Endothelial cell of umbilical vein (primary cell): ENCODE measurements at regions not wholly inside any gene's neighbourhood (a gene's known extent, or its start where the extent isn't known, plus 50 kb on each side); places are given as distances from the start of the nearest gene placed in this dataset.

Experiments
- BruUV-seq: library from RNA; stranded (reverse); fragments of 400-500 nt; replicated peaks from 2 replicates; lab custom pipeline; 2021; lab: Mats Ljungman, UMichigan
- CTCF ChIA-PET: fragments of 300-600, 350-600 bp; sonication (Branson Sonifier 250); formaldehyde crosslinking; loops from one replicate; lab custom pipeline; 2021; ENCODE audit warnings: antibody characterized with exemption, inconsistent platforms; lab: Charles Lee
- POLR2A ChIA-PET: fragments of 300-600, 350-600 bp; sonication (Branson Sonifier 250); formaldehyde crosslinking; loops from one replicate; lab custom pipeline; 2021; ENCODE audit warnings: antibody characterized with exemption, inconsistent platforms; lab: Charles Lee
- DNase-seq: peaks from one replicate; pipeline ENCODE4 v3.0.0-alpha.2; 2011; ENCODE audit warnings: low read depth, low spot score
- FAIRE-seq: peaks from 2 replicates; lab custom pipeline; 2011; peaks lifted over from hg19 to GRCh38; lab: Jason Lieb, UNC
- H2AFZ ChIP-seq: 2 replicates; pipeline ENCODE4 v1.6.0; 2012; ENCODE audit warnings: low read depth, low read length, control low read depth, inconsistent platforms
- H3K27ac ChIP-seq: 2 replicates; pipeline ENCODE4 v1.5.1; 2011; ENCODE audit warnings: low read depth, mild to moderate bottlenecking, control low read depth, low read length, moderate library complexity; ENCODE audit not compliant: insufficient read depth
- H3K27me3 ChIP-seq, 2 experiments: 2 replicates each; pipeline versions ENCODE4 v1.6.0 to v1.6.1; 2011; ENCODE audit warnings: low read length in 2 of 2, mixed read lengths in 1 of 2; ENCODE audit not compliant: control insufficient read depth in 2 of 2, insufficient read depth in 2 of 2
- H3K36me3 ChIP-seq, 2 experiments: 2 replicates in 1 of 2; 3 replicates in 1 of 2; pipeline ENCODE4 v1.5.1; 2011; ENCODE audit warnings: low read length in 2 of 2, mild to moderate bottlenecking in 1 of 2, moderate library complexity in 1 of 2; ENCODE audit not compliant: control insufficient read depth in 2 of 2, insufficient read depth in 2 of 2; ENCODE audit errors: extremely low read depth in 1 of 2
- H3K4me1 ChIP-seq: 3 replicates; pipeline ENCODE4 v1.5.1; 2011; ENCODE audit warnings: mild to moderate bottlenecking, low read length; ENCODE audit not compliant: control insufficient read depth, insufficient read depth; ENCODE audit errors: extremely low read depth
- H3K4me2 ChIP-seq: 2 replicates; pipeline ENCODE4 v1.6.1; 2011; ENCODE audit warnings: low read length, control low read depth, mixed read lengths; ENCODE audit not compliant: insufficient read depth
- H3K4me3 ChIP-seq, 3 experiments: fragments of 200-600 bp in 1 of 3; sonication (generic), shearing (Covaris generic) in 1 of 3; replicated peaks in 1 of 3; 2 replicates each; pipeline ENCODE4 v1.5.1; 2011 to 2016; ENCODE audit warnings: control low read depth in 3 of 3, low read length in 3 of 3, mild to moderate bottlenecking in 2 of 3, inconsistent platforms in 1 of 3, low read depth in 1 of 3, moderate library complexity in 1 of 3; ENCODE audit not compliant: insufficient read depth in 1 of 3
- H3K79me2 ChIP-seq: 2 replicates; pipeline ENCODE4 v1.6.0; 2012; ENCODE audit warnings: low read length, inconsistent platforms; ENCODE audit not compliant: control insufficient read depth, insufficient read depth
- H3K9ac ChIP-seq: replicated peaks from 2 replicates; pipeline ENCODE3; 2011; ENCODE audit warnings: low read length, control low read depth; ENCODE audit not compliant: insufficient read depth; ENCODE audit errors: extremely low read depth
- H3K9me1 ChIP-seq: replicated peaks from 3 replicates; pipeline ENCODE4 v1.6.0; 2011; ENCODE audit warnings: mild to moderate bottlenecking, low read length; ENCODE audit not compliant: control insufficient read depth, insufficient read depth; ENCODE audit errors: extremely low read depth
- H3K9me3 ChIP-seq: replicated peaks from 2 replicates; pipeline ENCODE4 v1.5.1; 2012; ENCODE audit warnings: low read length, inconsistent platforms; ENCODE audit not compliant: control insufficient read depth, insufficient read depth
- H4K20me1 ChIP-seq: replicated peaks from 2 replicates; pipeline ENCODE3; 2011; ENCODE audit warnings: mild to moderate bottlenecking, low read length; ENCODE audit not compliant: control insufficient read depth, insufficient read depth; ENCODE audit errors: extremely low read depth
- CTCF ChIP-seq, 2 donors: IDR thresholded peaks; 1 replicate in 1 of 2; 2 replicates in 1 of 2; pipeline ENCODE4 v1.5.1; 2011; ENCODE audit warnings: low read length in 2 of 2, mild to moderate bottlenecking in 2 of 2, moderate library complexity in 2 of 2, control low read depth in 1 of 2, inconsistent platforms in 1 of 2, low read depth in 1 of 2; ENCODE audit not compliant: insufficient read depth in 1 of 2; ENCODE audit errors: extremely low read depth in 1 of 2
- EZH2 ChIP-seq: IDR thresholded peaks from 2 replicates; pipeline ENCODE4 v1.6.1; 2012; ENCODE audit warnings: borderline replicate concordance, low read depth, mild to moderate bottlenecking, moderate library complexity, low read length, inconsistent platforms; ENCODE audit not compliant: severe bottlenecking
- FOS ChIP-seq: IDR thresholded peaks from 2 replicates; pipeline ENCODE4 v1.6.1; 2011; ENCODE audit warnings: mild to moderate bottlenecking, low read length, moderate library complexity, borderline replicate concordance; ENCODE audit not compliant: insufficient read depth
- GATA2 ChIP-seq: IDR thresholded peaks from 2 replicates; pipeline ENCODE4 v1.7.0; 2011; ENCODE audit warnings: low read depth, mild to moderate bottlenecking, moderate library complexity, mixed read lengths, low read length; ENCODE audit not compliant: insufficient read length, insufficient read depth
- JUN ChIP-seq: IDR thresholded peaks from 2 replicates; pipeline ENCODE4 v1.6.1; 2011; ENCODE audit warnings: borderline replicate concordance, low read depth; ENCODE audit not compliant: insufficient read length, insufficient read depth
- MAX ChIP-seq: IDR thresholded peaks from 2 replicates; pipeline ENCODE4 v1.6.1; 2011; ENCODE audit not compliant: insufficient read depth, insufficient read length
- MYC ChIP-seq: IDR thresholded peaks from one replicate; pipeline ENCODE4 v1.6.1; 2011; ENCODE audit warnings: mild to moderate bottlenecking, low read depth, low read length
- POLR2A ChIP-seq: IDR thresholded peaks from 2 replicates; pipeline ENCODE4 v1.6.1; 2012; ENCODE audit warnings: low read depth, mild to moderate bottlenecking, control low read depth, low read length
- POLR2AphosphoS5 ChIP-seq: IDR thresholded peaks from 2 replicates; pipeline ENCODE4 v1.6.1; 2012; ENCODE audit warnings: low read depth, mild to moderate bottlenecking, control low read depth, low read length, moderate library complexity; ENCODE audit not compliant: insufficient read depth
- dilution Hi-C: fragments of 300-500 bp; cut with MboI; formaldehyde crosslinking; loops from one replicate; pipeline ENCODE4 v1.15.0; 2019; ENCODE audit warnings: low sequenced_read_pairs; ENCODE audit not compliant: extremely low pct_ligation_motif_present
- intact Hi-C: fragments of 100-400 bp; cut with micrococcal nuclease; formaldehyde crosslinking; loops from one replicate; pipeline ENCODE4 v1.10.0; 2022

GRCh38 chr5:114054594-114054993, 307.3 kb upstream of the KCNN2 start:
- dilution Hi-C loops (no loop called here), intact Hi-C loops (no loop called here)
- FAIRE-seq (no peak), DNase-seq (no peak)
- no peak overlapping the region for H3K4me3 ChIP-seq
- POLR2A ChIA-PET: no interaction called here
- TF ChIP-seq CTCF (IDR thresholded peaks at IDR 0.05; ENCODE audit: extremely low read depth in 1 of 2, insufficient read depth in 1 of 2, low read depth in 1 of 2, low read length in 2 of 2) (no peak), MYC (no peak), JUN (no peak), EZH2 (no peak), POLR2AphosphoS5 (no peak), GATA2 (no peak), MAX (no peak), FOS (no peak), POLR2A (no peak)
- H4K20me1 ChIP-seq: no peaks in the 10 kb centered on the region
- no peaks in the 10 kb centered on the region for H3K9me3 ChIP-seq
- no peaks in the 10 kb centered on the region for H3K79me2 ChIP-seq
- no peak overlapping the region for H3K4me2 ChIP-seq
- no peaks in the 10 kb centered on the region for H3K4me1 ChIP-seq
- no peaks in the 10 kb centered on the region for H3K9me1 ChIP-seq
- no peaks in the 10 kb centered on the region for H3K36me3 ChIP-seq
- no peak overlapping the region for H3K27ac ChIP-seq
- H3K27me3 ChIP-seq: peaks cover 35 to 40% of the 10 kb centered on the region in 2 experiments
- BruUV-seq: no TSS peak
- H2AFZ ChIP-seq: no peak overlapping the region
- no peak overlapping the region for H3K9ac ChIP-seq
- CTCF ChIA-PET: interaction anchor here (1.2 kb wide), 1 partner anchor 443 kb away, joined by 3 read pairs; no protein-coding TSS in a partner anchor
